PC-3 (cell line): ENCODE measurements at regions not wholly inside any gene's neighbourhood (a gene's known extent, or its start where the extent isn't known, plus 50 kb on each side); places are given as distances from the start of the nearest gene placed in this dataset.

Experiments used
- ATAC-seq: fragments of 200-7000 bp; cut with Tn5 transposase; 2 replicates; pipeline ENCODE4 v1.9.1; 2020; ENCODE audit warnings: mild to moderate bottlenecking, moderate library complexity
- BruUV-seq: library from RNA; stranded (reverse); fragments of 400-500 nt; replicated peaks from 2 replicates; lab custom pipeline; 2021; lab: Mats Ljungman, UMichigan
- CTCF ChIA-PET: fragments of 300-600 bp; sonication (Branson Sonifier 250); formaldehyde crosslinking; loops from one replicate; lab custom pipeline; 2022; ENCODE audit warnings: antibody characterized with exemption; lab: Charles Lee
- POLR2A ChIA-PET: fragments of 300-600 bp; sonication (Branson Sonifier 250); formaldehyde crosslinking; loops from one replicate; lab custom pipeline; 2022; ENCODE audit warnings: antibody characterized with exemption; ENCODE audit not compliant: unreplicated experiment; lab: Charles Lee
- DNase-seq: peaks from one replicate; pipeline ENCODE4 v3.0.0-alpha.2; 2015
- H2AFZ ChIP-seq: fragments of 300-600 bp; sonication (generic); 2 replicates; pipeline ENCODE4 v1.6.0; 2016; ENCODE audit warnings: antibody characterized with exemption, low read length
- H3F3A ChIP-seq: fragments of 300-600 bp; sonication (generic); one replicate; pipeline ENCODE4 v1.6.0; 2017; ENCODE audit warnings: antibody characterized with exemption, low read length, control low read depth, mild to moderate bottlenecking; ENCODE audit not compliant: unreplicated experiment
- H3K27ac ChIP-seq: fragments of 300-600 bp; sonication (generic); 2 replicates; pipeline ENCODE4 v1.5.1; 2016; ENCODE audit warnings: mild to moderate bottlenecking, low read length
- H3K27me3 ChIP-seq: fragments of 300-600 bp; sonication (generic); 2 replicates; pipeline ENCODE4 v1.6.1; 2016; ENCODE audit warnings: low read length, mixed read lengths
- H3K36me3 ChIP-seq: fragments of 300-600 bp; sonication (generic); 2 replicates; pipeline ENCODE4 v1.6.1; 2016; ENCODE audit warnings: low read depth, mixed run types, low read length, mixed read lengths
- H3K4me1 ChIP-seq: fragments of 300-600 bp; sonication (generic); 2 replicates; pipeline ENCODE4 v1.5.1; 2016; ENCODE audit warnings: low read length; ENCODE audit not compliant: insufficient read depth
- H3K4me2 ChIP-seq: fragments of 300-600 bp; sonication (generic); 2 replicates; pipeline ENCODE4 v1.6.0; 2016; ENCODE audit warnings: low read length
- H3K4me3 ChIP-seq: fragments of 300-600 bp; sonication (generic); 2 replicates; pipeline ENCODE4 v1.5.1; 2016; ENCODE audit warnings: mild to moderate bottlenecking, low read length, mixed read lengths
- H3K79me2 ChIP-seq: fragments of 300-600 bp; sonication (generic); 2 replicates; pipeline ENCODE4 v1.6.1; 2017; ENCODE audit warnings: low read length, mixed read lengths
- H3K9ac ChIP-seq: fragments of 300-600 bp; sonication (generic); 2 replicates; pipeline ENCODE4 v1.6.0; 2016; ENCODE audit warnings: mild to moderate bottlenecking, low read length
- H3K9me2 ChIP-seq: fragments of 300-600 bp; sonication (generic); replicated peaks from 2 replicates; pipeline ENCODE4 v1.6.1; 2016; ENCODE audit warnings: mixed run types, low read length, mixed read lengths
- H3K9me3 ChIP-seq: fragments of 300-600 bp; sonication (generic); 2 replicates; pipeline ENCODE4 v1.6.1; 2016; ENCODE audit warnings: low read length, mixed read lengths
- H4K20me1 ChIP-seq: fragments of 300-600 bp; sonication (generic); 2 replicates; pipeline ENCODE4 v1.6.1; 2016; ENCODE audit warnings: low read length, mixed read lengths
- CTCF ChIP-seq: fragments of 300-600 bp; sonication (generic); conservative IDR thresholded peaks from 2 replicates; pipeline ENCODE4 v1.5.1; 2017; ENCODE audit warnings: antibody characterized with exemption, low read depth, mild to moderate bottlenecking, low read length
- EZH2 ChIP-seq: fragments of 300-600 bp; sonication (generic); IDR thresholded peaks from one replicate; pipeline ENCODE4 v1.6.1; 2017; ENCODE audit warnings: antibody characterized with exemption, mild to moderate bottlenecking, low read length; ENCODE audit not compliant: unreplicated experiment
- EZH2phosphoT487 ChIP-seq: fragments of 300-600 bp; sonication (generic); IDR thresholded peaks from 2 replicates; pipeline ENCODE4 v1.6.1; 2018; ENCODE audit warnings: mild to moderate bottlenecking, antibody characterized with exemption, low read length, borderline replicate concordance
- intact Hi-C: fragments of 100-400 bp; cut with micrococcal nuclease; formaldehyde crosslinking; loops from 2 replicates; pipeline ENCODE4 v1.9.0; 2023

GRCh38 chr3:72223116-72223515, 438.2 kb upstream of the PROK2 start:
- H3K27ac ChIP-seq: no peak overlapping the region
- H3K79me2 ChIP-seq: no peaks in the 10 kb centered on the region
- H3K27me3 ChIP-seq: peaks cover 21% of the 10 kb centered on the region
- no peak for DNase-seq
- no peaks in the 10 kb centered on the region for H3K36me3 ChIP-seq
- no peak overlapping the region for H3K4me2 ChIP-seq
- ChIA-PET POLR2A (no interaction called here), CTCF (no interaction called here)
- H3K9me2 ChIP-seq: no peaks in the 10 kb centered on the region
- H3K4me1 ChIP-seq: no peaks in the 10 kb centered on the region
- no peaks in the 10 kb centered on the region for H3F3A ChIP-seq
- no peak overlapping the region for H3K9ac ChIP-seq
- no peak for TF ChIP-seq EZH2phosphoT487
- no peak for TF ChIP-seq CTCF
- no peak for TF ChIP-seq EZH2
- intact Hi-C loops: no loop called here
- no TSS peak for BruUV-seq
- H3K9me3 ChIP-seq: peaks cover 17% of the 10 kb centered on the region
- H3K4me3 ChIP-seq: no peak overlapping the region
- ATAC-seq: no peak
- H4K20me1 ChIP-seq: no peaks in the 10 kb centered on the region
- no peak overlapping the region for H2AFZ ChIP-seq

- no peak overlapping the region for H3K4me3 ChIP-seq
- no peaks in the 10 kb centered on the region for H4K20me1 ChIP-seq
- no TSS peak for BruUV-seq
- ATAC-seq (no peak), DNase-seq (no peak)
- TF ChIP-seq EZH2phosphoT487: no peak
- TF ChIP-seq EZH2: no peak
- no peak for TF ChIP-seq CTCF
- CTCF ChIA-PET: no interaction called here
- no peak overlapping the region for H2AFZ ChIP-seq
- no peak overlapping the region for H3K4me2 ChIP-seq
- H3K36me3 ChIP-seq: no peaks in the 10 kb centered on the region
- H3K4me1 ChIP-seq: no peaks in the 10 kb centered on the region
- no peak overlapping the region for H3K27ac ChIP-seq
- POLR2A ChIA-PET: no interaction called here
- H3K79me2 ChIP-seq: no peaks in the 10 kb centered on the region
- no peaks in the 10 kb centered on the region for H3F3A ChIP-seq
- H3K9me2 ChIP-seq: no peaks in the 10 kb centered on the region
- intact Hi-C loops: no loop called here
- no peak overlapping the region for H3K9ac ChIP-seq
- H3K9me3 ChIP-seq: peaks cover 17% of the 10 kb centered on the region
- peaks cover 14% of the 10 kb centered on the region for H3K27me3 ChIP-seq
Measured at GRCh38 chr3:72222410-72222809, 437.5 kb upstream of the PROK2 start.

GRCh38 chr3:72220946-72221345, 436.0 kb upstream of the PROK2 start:
- no peak overlapping the region for H3K4me3 ChIP-seq
- ATAC-seq: no peak
- no peak for DNase-seq
- H3K27me3 ChIP-seq: peaks cover 9% of the 10 kb centered on the region
- H3K79me2 ChIP-seq: no peaks in the 10 kb centered on the region
- no peaks in the 10 kb centered on the region for H3K4me1 ChIP-seq
- no peaks in the 10 kb centered on the region for H3K9me2 ChIP-seq
- H2AFZ ChIP-seq: no peak overlapping the region
- H3K36me3 ChIP-seq: no peaks in the 10 kb centered on the region
- no peaks in the 10 kb centered on the region for H3F3A ChIP-seq
- TF ChIP-seq CTCF: no peak
- TF ChIP-seq EZH2phosphoT487: no peak
- TF ChIP-seq EZH2: no peak
- ChIA-PET POLR2A (no interaction called here), CTCF (no interaction called here)
- H3K9ac ChIP-seq: no peak overlapping the region
- BruUV-seq: no TSS peak
- no peaks in the 10 kb centered on the region for H4K20me1 ChIP-seq
- no peak overlapping the region for H3K27ac ChIP-seq
- peaks cover 17% of the 10 kb centered on the region for H3K9me3 ChIP-seq
- intact Hi-C loops: no loop called here
- no peak overlapping the region for H3K4me2 ChIP-seq
